GM12878 (cell line): ENCODE measurements at regions not wholly inside any gene's neighbourhood (a gene's known extent, or its start where the extent isn't known, plus 50 kb on each side); places are given as distances from the start of the nearest gene placed in this dataset.
"Not testable (repeated sequence)": the region's sequence is repeated elsewhere in the genome, so short reads cannot be mapped to it uniquely, and the experiment has no call there.

Source experiments
- ATAC-seq: fragments of 200-7000 bp; cut with Tn5 transposase; 3 replicates; pipeline ENCODE4 v1.9.1; 2020; ENCODE audit warnings: mild to moderate bottlenecking, moderate library complexity
- BruUV-seq: library from RNA; stranded (reverse); fragments of 400-500 nt; replicated peaks from 2 replicates; lab custom pipeline; 2021; lab: Mats Ljungman, UMichigan
- CTCF ChIA-PET: fragments of 300-600 bp; sonication (Branson Sonifier 250); formaldehyde crosslinking; extraction: SDS; loops from one replicate; lab custom pipeline; 2021; ENCODE audit warnings: inconsistent platforms; lab: Yijun Ruan, JAX
- POLR2A ChIA-PET: fragments of 350-600 bp; formaldehyde crosslinking; extraction: SDS; loops from one replicate; lab custom pipeline; 2021; ENCODE audit warnings: inconsistent platforms; lab: Charles Lee
- RAD21 ChIA-PET: fragments of 300-600 bp; sonication (Branson Sonifier 250); formaldehyde crosslinking; loops from one replicate; lab custom pipeline; 2023; ENCODE audit warnings: antibody characterized with exemption; ENCODE audit not compliant: unreplicated experiment; lab: Charles Lee
- SMC1A ChIA-PET: fragments of 300-600 bp; sonication (Branson Sonifier 250); formaldehyde crosslinking; loops from one replicate; lab custom pipeline; 2023; ENCODE audit not compliant: unreplicated experiment, uncharacterized antibody; lab: Charles Lee
- DNase-seq: peaks from one replicate; pipeline ENCODE4 v3.0.0-alpha.2; 2011; ENCODE audit warnings: low read depth, low spot score
- FAIRE-seq: peaks from 3 replicates; lab custom pipeline; 2011; peaks lifted over from hg19 to GRCh38; lab: Jason Lieb, UNC
- H2AFZ ChIP-seq: 2 replicates; pipeline ENCODE4 v1.6.0; 2011; ENCODE audit warnings: low read depth, low read length, control low read depth; ENCODE audit not compliant: control insufficient read depth
- H3K27ac ChIP-seq: 2 replicates; pipeline ENCODE4 v1.5.1; 2011; ENCODE audit warnings: control low read depth; ENCODE audit not compliant: control insufficient read depth, insufficient read depth
- H3K27me3 ChIP-seq, 2 experiments: replicated peaks in 1 of 2; 2 replicates each; pipeline versions ENCODE4 v1.6.0 to v1.6.1; 2011; ENCODE audit warnings: low read length in 1 of 2; ENCODE audit not compliant: control insufficient read depth in 2 of 2, insufficient read depth in 2 of 2
- H3K36me3 ChIP-seq, 2 experiments: 2 replicates each; pipeline ENCODE4 v1.5.1; 2011; ENCODE audit warnings: low read length in 1 of 2; ENCODE audit not compliant: control insufficient read depth in 2 of 2, insufficient read depth in 2 of 2
- H3K4me1 ChIP-seq: 2 replicates; pipeline ENCODE4 v1.6.1; 2011; ENCODE audit warnings: mild to moderate bottlenecking, low read length, moderate library complexity, mixed read lengths; ENCODE audit not compliant: control insufficient read depth, insufficient read depth
- H3K4me2 ChIP-seq: 2 replicates; pipeline ENCODE4 v1.6.0; 2011; ENCODE audit warnings: control low read depth; ENCODE audit not compliant: control insufficient read depth, insufficient read depth
- H3K4me3 ChIP-seq: fragments of 200-600 bp; sonication (generic); 2 replicates; pipeline ENCODE4 v1.5.1; 2016
- H3K79me2 ChIP-seq: 2 replicates; pipeline ENCODE4 v1.6.0; 2011; ENCODE audit warnings: low read length; ENCODE audit not compliant: control insufficient read depth, insufficient read depth
- H3K9ac ChIP-seq: 2 replicates; pipeline ENCODE4 v1.8.0; 2011; ENCODE audit warnings: low read length, control low read depth, mixed read lengths; ENCODE audit not compliant: control insufficient read depth, insufficient read depth
- H3K9me3 ChIP-seq: replicated peaks from 3 replicates; pipeline ENCODE4 v1.5.1; 2011; ENCODE audit warnings: mild to moderate bottlenecking, low read length; ENCODE audit not compliant: control insufficient read depth, insufficient read depth
- H4K20me1 ChIP-seq: 2 replicates; pipeline ENCODE4 v1.6.0; 2011; ENCODE audit not compliant: control insufficient read depth, insufficient read depth
- EED ChIP-seq: sonication (generic); IDR thresholded peaks from 2 replicates; pipeline ENCODE4 v1.6.1; 2016; ENCODE audit warnings: antibody characterized with exemption, low read depth
- LARP7 ChIP-seq: fragments of 450-650 bp; IDR thresholded peaks from 2 replicates; pipeline ENCODE4 v1.6.1; 2017; ENCODE audit warnings: mild to moderate bottlenecking
- NR2F1 ChIP-seq: fragments of 450-650 bp; conservative IDR thresholded peaks from 2 replicates; pipeline ENCODE4 v1.6.1; 2017; ENCODE audit warnings: mild to moderate bottlenecking
- RBBP5 ChIP-seq: fragments of 200-600 bp; sonication (generic); conservative IDR thresholded peaks from 2 replicates; pipeline ENCODE4 v1.6.1; 2016
- RUNX3 ChIP-seq: IDR thresholded peaks from 2 replicates; pipeline ENCODE4 v1.6.1; 2012; ENCODE audit warnings: low read length, inconsistent platforms
- SMAD1 ChIP-seq: fragments of 450-650 bp; IDR thresholded peaks from 2 replicates; pipeline ENCODE4 v1.6.1; 2018; ENCODE audit warnings: mild to moderate bottlenecking, low read depth; ENCODE audit not compliant: partially characterized antibody
- SP1 ChIP-seq: IDR thresholded peaks from one replicate; pipeline ENCODE4 v1.6.1; 2011; ENCODE audit warnings: low read depth, low read length
- ZNF274 ChIP-seq: IDR thresholded peaks from one replicate; pipeline ENCODE4 v1.8.0; 2011; ENCODE audit not compliant: insufficient read length, insufficient read depth
- WGBS: methylation state at CpG from one replicate; pipeline ENCODE4 v1.1.6; 2016; ENCODE audit warnings: low lambda C conversion rate; ENCODE audit not compliant: insufficient replicate concordance, insufficient coverage; ENCODE audit errors: missing lambda C conversion rate; 5-methylcytosine and 5-hydroxymethylcytosine counted together
- in situ Hi-C: fragments of 300-500 bp; cut with MboI; formaldehyde crosslinking; loops from 9 replicates; pipeline ENCODE4 v1.14.3; 2018; ENCODE audit warnings: mixed read lengths
- intact Hi-C: fragments of 100-400 bp; cut with micrococcal nuclease; formaldehyde crosslinking; loops from one replicate; pipeline ENCODE4 v1.14.2; 2022; ENCODE audit not compliant: unreplicated experiment
- TF ChIP-seq, protein P1 (sequence below): fragments of 450-650 bp; IDR thresholded peaks from 2 replicates; pipeline ENCODE4 v1.6.1; 2016; ENCODE audit warnings: mild to moderate bottlenecking
- TF ChIP-seq, protein P2 (sequence below): IDR thresholded peaks from 2 replicates; pipeline ENCODE4 v1.6.1; 2012; ENCODE audit warnings: improper control_type of control experiment, low read depth, low read length; ENCODE audit not compliant: insufficient replicate concordance
- TF ChIP-seq, protein P3 (sequence below): fragments of 450-650 bp; IDR thresholded peaks from 2 replicates; pipeline ENCODE4 v1.6.1; 2017; ENCODE audit warnings: low read depth, mild to moderate bottlenecking, moderate library complexity

GRCh38 chr7:53385239-53385638 lies 349.8 kb downstream of the POM121L12 start:
- H3K4me1 ChIP-seq, H3K27me3 ChIP-seq, H3K79me2 ChIP-seq, H3K4me2 ChIP-seq, H4K20me1 ChIP-seq, H2AFZ ChIP-seq, in situ Hi-C loops, H3K36me3 ChIP-seq, RAD21 ChIA-PET, CTCF ChIA-PET, H3K4me3 ChIP-seq, intact Hi-C loops, POLR2A ChIA-PET, H3K9ac ChIP-seq, H3K9me3 ChIP-seq, H3K27ac ChIP-seq, ATAC-seq, FAIRE-seq, SMC1A ChIA-PET, BruUV-seq, DNase-seq: not testable (repeated sequence)
- WGBS: 57% methylated on average over 18 of the region's 19 CpGs

- Histone ChIP-seq H4K20me1 (no peaks in the 10 kb centered on the region), H3K4me1 (no peaks in the 10 kb centered on the region), H3K4me2 (no peak overlapping the region), H3K27me3 (no peaks in the 10 kb centered on the region), H3K79me2 (no peaks in the 10 kb centered on the region), H3K9me3 (no peaks in the 10 kb centered on the region), H3K27ac (no peak overlapping the region), H3K36me3 (no peaks in the 10 kb centered on the region), H2AFZ (no peak overlapping the region), H3K4me3 (no peak overlapping the region), H3K9ac (no peak overlapping the region)
- in situ Hi-C loops (no loop called here), intact Hi-C loops (no loop called here)
- POLR2A ChIA-PET: no interaction called here
- FAIRE-seq (no peak), ATAC-seq (no peak), DNase-seq (no peak)
- no TSS peak for BruUV-seq
- CTCF ChIA-PET: no interaction called here
- WGBS: 50% methylated on average over 12 of the region's 12 CpGs
- SMC1A ChIA-PET: no interaction called here
- RAD21 ChIA-PET: no interaction called here
- TF ChIP-seq RUNX3: no peak
- TF ChIP-seq, protein P1, sequence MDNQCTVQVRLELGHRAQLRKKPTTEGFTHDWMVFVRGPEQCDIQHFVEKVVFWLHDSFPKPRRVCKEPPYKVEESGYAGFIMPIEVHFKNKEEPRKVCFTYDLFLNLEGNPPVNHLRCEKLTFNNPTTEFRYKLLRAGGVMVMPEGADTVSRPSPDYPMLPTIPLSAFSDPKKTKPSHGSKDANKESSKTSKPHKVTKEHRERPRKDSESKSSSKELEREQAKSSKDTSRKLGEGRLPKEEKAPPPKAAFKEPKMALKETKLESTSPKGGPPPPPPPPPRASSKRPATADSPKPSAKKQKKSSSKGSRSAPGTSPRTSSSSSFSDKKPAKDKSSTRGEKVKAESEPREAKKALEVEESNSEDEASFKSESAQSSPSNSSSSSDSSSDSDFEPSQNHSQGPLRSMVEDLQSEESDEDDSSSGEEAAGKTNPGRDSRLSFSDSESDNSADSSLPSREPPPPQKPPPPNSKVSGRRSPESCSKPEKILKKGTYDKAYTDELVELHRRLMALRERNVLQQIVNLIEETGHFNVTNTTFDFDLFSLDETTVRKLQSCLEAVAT: no peak
- no peak for TF ChIP-seq SP1
- no peak for TF ChIP-seq ZNF274
- TF ChIP-seq, protein P2, sequence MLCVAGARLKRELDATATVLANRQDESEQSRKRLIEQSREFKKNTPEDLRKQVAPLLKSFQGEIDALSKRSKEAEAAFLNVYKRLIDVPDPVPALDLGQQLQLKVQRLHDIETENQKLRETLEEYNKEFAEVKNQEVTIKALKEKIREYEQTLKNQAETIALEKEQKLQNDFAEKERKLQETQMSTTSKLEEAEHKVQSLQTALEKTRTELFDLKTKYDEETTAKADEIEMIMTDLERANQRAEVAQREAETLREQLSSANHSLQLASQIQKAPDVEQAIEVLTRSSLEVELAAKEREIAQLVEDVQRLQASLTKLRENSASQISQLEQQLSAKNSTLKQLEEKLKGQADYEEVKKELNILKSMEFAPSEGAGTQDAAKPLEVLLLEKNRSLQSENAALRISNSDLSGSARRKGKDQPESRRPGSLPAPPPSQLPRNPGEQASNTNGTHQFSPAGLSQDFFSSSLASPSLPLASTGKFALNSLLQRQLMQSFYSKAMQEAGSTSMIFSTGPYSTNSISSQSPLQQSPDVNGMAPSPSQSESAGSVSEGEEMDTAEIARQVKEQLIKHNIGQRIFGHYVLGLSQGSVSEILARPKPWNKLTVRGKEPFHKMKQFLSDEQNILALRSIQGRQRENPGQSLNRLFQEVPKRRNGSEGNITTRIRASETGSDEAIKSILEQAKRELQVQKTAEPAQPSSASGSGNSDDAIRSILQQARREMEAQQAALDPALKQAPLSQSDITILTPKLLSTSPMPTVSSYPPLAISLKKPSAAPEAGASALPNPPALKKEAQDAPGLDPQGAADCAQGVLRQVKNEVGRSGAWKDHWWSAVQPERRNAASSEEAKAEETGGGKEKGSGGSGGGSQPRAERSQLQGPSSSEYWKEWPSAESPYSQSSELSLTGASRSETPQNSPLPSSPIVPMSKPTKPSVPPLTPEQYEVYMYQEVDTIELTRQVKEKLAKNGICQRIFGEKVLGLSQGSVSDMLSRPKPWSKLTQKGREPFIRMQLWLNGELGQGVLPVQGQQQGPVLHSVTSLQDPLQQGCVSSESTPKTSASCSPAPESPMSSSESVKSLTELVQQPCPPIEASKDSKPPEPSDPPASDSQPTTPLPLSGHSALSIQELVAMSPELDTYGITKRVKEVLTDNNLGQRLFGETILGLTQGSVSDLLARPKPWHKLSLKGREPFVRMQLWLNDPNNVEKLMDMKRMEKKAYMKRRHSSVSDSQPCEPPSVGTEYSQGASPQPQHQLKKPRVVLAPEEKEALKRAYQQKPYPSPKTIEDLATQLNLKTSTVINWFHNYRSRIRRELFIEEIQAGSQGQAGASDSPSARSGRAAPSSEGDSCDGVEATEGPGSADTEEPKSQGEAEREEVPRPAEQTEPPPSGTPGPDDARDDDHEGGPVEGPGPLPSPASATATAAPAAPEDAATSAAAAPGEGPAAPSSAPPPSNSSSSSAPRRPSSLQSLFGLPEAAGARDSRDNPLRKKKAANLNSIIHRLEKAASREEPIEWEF: no peak
- TF ChIP-seq RBBP5: no peak
- no peak for TF ChIP-seq NR2F1
- no peak for TF ChIP-seq EED
- TF ChIP-seq SMAD1: no peak
- TF ChIP-seq LARP7: no peak
- TF ChIP-seq, protein P3, sequence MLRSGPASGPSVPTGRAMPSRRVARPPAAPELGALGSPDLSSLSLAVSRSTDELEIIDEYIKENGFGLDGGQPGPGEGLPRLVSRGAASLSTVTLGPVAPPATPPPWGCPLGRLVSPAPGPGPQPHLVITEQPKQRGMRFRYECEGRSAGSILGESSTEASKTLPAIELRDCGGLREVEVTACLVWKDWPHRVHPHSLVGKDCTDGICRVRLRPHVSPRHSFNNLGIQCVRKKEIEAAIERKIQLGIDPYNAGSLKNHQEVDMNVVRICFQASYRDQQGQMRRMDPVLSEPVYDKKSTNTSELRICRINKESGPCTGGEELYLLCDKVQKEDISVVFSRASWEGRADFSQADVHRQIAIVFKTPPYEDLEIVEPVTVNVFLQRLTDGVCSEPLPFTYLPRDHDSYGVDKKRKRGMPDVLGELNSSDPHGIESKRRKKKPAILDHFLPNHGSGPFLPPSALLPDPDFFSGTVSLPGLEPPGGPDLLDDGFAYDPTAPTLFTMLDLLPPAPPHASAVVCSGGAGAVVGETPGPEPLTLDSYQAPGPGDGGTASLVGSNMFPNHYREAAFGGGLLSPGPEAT: no peak
Observed at GRCh38 chr7:53387515-53387914, 352.1 kb downstream of the POM121L12 start.
